ENCODE measurements at regions not wholly inside any gene's neighbourhood (a gene's known extent, or its start where the extent isn't known, plus 50 kb on each side); places are given as distances from the start of the nearest gene placed in this dataset.

DNA sequence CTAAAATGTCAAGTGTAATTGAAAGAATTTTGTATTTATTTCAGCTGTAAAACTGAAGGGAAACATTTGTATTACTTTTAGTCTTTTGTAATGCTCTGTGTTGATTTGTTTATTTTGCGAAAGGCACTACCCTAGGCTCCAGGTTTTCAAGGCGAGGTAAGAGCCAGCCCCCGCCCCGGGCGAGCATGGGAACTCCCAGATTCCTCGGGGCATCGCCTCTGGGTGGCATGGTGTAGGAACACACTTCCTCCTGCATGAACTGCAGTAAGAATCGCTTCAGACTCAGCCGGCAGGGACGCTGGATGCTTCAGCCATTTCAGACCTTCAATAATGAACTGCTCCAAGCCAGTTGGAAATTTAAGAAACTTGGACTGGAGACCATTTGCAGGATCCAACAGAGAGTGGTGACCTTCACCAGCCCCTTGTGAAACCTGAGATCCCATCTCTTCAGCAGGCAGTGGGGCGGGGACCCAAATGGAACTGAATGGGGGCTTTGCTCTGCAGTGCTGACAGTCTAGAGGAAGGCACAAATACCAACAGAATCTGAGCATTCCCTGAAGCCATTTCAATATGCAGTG lies 544.3 kb upstream of the MGMT start:
- TF ChIP-seq SIN3A (IDR thresholded peaks at IDR 0.05; ENCODE audit: borderline replicate concordance, insufficient read depth, low read length), result no peak
- no peak for TF ChIP-seq POLR2AphosphoS5 (IDR thresholded peaks at IDR 0.05; ENCODE audit: low read depth, low read length)
- TF ChIP-seq, protein P1, sequence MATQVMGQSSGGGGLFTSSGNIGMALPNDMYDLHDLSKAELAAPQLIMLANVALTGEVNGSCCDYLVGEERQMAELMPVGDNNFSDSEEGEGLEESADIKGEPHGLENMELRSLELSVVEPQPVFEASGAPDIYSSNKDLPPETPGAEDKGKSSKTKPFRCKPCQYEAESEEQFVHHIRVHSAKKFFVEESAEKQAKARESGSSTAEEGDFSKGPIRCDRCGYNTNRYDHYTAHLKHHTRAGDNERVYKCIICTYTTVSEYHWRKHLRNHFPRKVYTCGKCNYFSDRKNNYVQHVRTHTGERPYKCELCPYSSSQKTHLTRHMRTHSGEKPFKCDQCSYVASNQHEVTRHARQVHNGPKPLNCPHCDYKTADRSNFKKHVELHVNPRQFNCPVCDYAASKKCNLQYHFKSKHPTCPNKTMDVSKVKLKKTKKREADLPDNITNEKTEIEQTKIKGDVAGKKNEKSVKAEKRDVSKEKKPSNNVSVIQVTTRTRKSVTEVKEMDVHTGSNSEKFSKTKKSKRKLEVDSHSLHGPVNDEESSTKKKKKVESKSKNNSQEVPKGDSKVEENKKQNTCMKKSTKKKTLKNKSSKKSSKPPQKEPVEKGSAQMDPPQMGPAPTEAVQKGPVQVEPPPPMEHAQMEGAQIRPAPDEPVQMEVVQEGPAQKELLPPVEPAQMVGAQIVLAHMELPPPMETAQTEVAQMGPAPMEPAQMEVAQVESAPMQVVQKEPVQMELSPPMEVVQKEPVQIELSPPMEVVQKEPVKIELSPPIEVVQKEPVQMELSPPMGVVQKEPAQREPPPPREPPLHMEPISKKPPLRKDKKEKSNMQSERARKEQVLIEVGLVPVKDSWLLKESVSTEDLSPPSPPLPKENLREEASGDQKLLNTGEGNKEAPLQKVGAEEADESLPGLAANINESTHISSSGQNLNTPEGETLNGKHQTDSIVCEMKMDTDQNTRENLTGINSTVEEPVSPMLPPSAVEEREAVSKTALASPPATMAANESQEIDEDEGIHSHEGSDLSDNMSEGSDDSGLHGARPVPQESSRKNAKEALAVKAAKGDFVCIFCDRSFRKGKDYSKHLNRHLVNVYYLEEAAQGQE (IDR thresholded peaks at IDR 0.05; ENCODE audit: insufficient read depth in 1 of 2, low read depth in 2 of 2, low read length in 2 of 2), result no peak
- no peak for TF ChIP-seq TAF1 (IDR thresholded peaks at IDR 0.05; ENCODE audit: borderline replicate concordance, insufficient read depth, low read length)
- no peak for TF ChIP-seq FOXP2 (optimal IDR thresholded peaks at IDR 0.05; ENCODE audit: borderline replicate concordance, extremely low read depth, extremely low read length, insufficient read depth)

Measured in PFSK-1 (cell line).